Amniotic stem cell (primary cell): ENCODE measurements at regions not wholly inside any gene's neighbourhood (a gene's known extent, or its start where the extent isn't known, plus 50 kb on each side); places are given as distances from the start of the nearest gene placed in this dataset.
"Not testable (repeated sequence)": the region's sequence is repeated elsewhere in the genome, so short reads cannot be mapped to it uniquely, and the experiment has no call there.

ENCODE experiments used
- DNase-seq: peaks from one replicate; lab custom pipeline; 2025; lab: John Stamatoyannopoulos, UW

- no peak for DNase-seq
Observed at GRCh38 chr6:86256615-86257187, 614.0 kb upstream of the SYNCRIP start.

- no peak for DNase-seq
Observed at GRCh38 chr6:86255973-86256372, 613.3 kb upstream of the SYNCRIP start.

- DNase-seq: no peak
Observed at GRCh38 chr6:86251106-86251505, 608.4 kb upstream of the SYNCRIP start.

GRCh38 chr6:86217906-86218305 lies 575.2 kb upstream of the SYNCRIP start:
- no peak for DNase-seq

- no peak for DNase-seq
Observed at GRCh38 chr6:86215323-86215722, 572.6 kb upstream of the SYNCRIP start.

GRCh38 chr6:86205980-86206379 lies 563.3 kb upstream of the SYNCRIP start:
- DNase-seq: no peak

GRCh38 chr6:86203044-86203443 lies 560.4 kb upstream of the SYNCRIP start:
- DNase-seq: no peak

GRCh38 chr6:86193821-86194220 lies 551.1 kb upstream of the SYNCRIP start:
- DNase-seq: no peak

GRCh38 chr6:86192123-86192522 lies 549.4 kb upstream of the SYNCRIP start:
- no peak for DNase-seq

- not testable (repeated sequence) for DNase-seq
Observed at GRCh38 chr6:86175149-86175548, 532.5 kb upstream of the SYNCRIP start.

- no peak for DNase-seq
Observed at GRCh38 chr6:86154852-86155251, 512.2 kb upstream of the SYNCRIP start.

- DNase-seq: no peak
Observed at GRCh38 chr6:86153521-86153920, 510.8 kb upstream of the SYNCRIP start.

- DNase-seq: no peak
Observed at GRCh38 chr6:86152546-86152945, 509.9 kb upstream of the SYNCRIP start.

- no peak for DNase-seq
Observed at GRCh38 chr6:86148586-86148985, 505.9 kb upstream of the SYNCRIP start.

- DNase-seq: no peak
Observed at GRCh38 chr6:86147859-86148258, 505.2 kb upstream of the SYNCRIP start.

GRCh38 chr6:86147311-86147710 lies 504.6 kb upstream of the SYNCRIP start:
- no peak for DNase-seq

- not testable (repeated sequence) for DNase-seq
Observed at GRCh38 chr6:86146751-86147150, 504.1 kb upstream of the SYNCRIP start.

- no peak for DNase-seq
Observed at GRCh38 chr6:86142326-86142725, 499.6 kb upstream of the SYNCRIP start.

GRCh38 chr6:86128130-86128814 lies 485.6 kb upstream of the SYNCRIP start:
- no peak for DNase-seq

- DNase-seq: no peak
Observed at GRCh38 chr6:86122086-86122485, 479.4 kb upstream of the SYNCRIP start.

GRCh38 chr6:86118271-86118670 lies 475.6 kb upstream of the SYNCRIP start:
- no peak for DNase-seq

- no peak for DNase-seq
Observed at GRCh38 chr6:86107985-86108384, 465.3 kb upstream of the SYNCRIP start.

- no peak for DNase-seq
Observed at GRCh38 chr6:86087954-86088353, 445.3 kb upstream of the SYNCRIP start.

- DNase-seq: no peak
Observed at GRCh38 chr6:86079938-86080337, 437.3 kb upstream of the SYNCRIP start.
